HG03139 (cell line): ENCODE measurements at regions not wholly inside any gene's neighbourhood (a gene's known extent, or its start where the extent isn't known, plus 50 kb on each side); places are given as distances from the start of the nearest gene placed in this dataset.

Source experiments
- ATAC-seq: cut with Tn5 transposase; IDR thresholded peaks from one replicate; pipeline ENCODE4 v1.9.1; 2021; ENCODE audit not compliant: unreplicated experiment

GRCh38 chr17:14959106-14959648 lies 305.9 kb downstream of the PMP22 start:
- no peak for ATAC-seq

GRCh38 chr17:14953405-14953804 lies 311.7 kb downstream of the PMP22 start:
- no peak for ATAC-seq

GRCh38 chr17:14950686-14951085 lies 314.4 kb downstream of the PMP22 start:
- no peak for ATAC-seq

- no peak for ATAC-seq
Observed at GRCh38 chr17:14950216-14950615, 314.9 kb downstream of the PMP22 start.

DNA sequence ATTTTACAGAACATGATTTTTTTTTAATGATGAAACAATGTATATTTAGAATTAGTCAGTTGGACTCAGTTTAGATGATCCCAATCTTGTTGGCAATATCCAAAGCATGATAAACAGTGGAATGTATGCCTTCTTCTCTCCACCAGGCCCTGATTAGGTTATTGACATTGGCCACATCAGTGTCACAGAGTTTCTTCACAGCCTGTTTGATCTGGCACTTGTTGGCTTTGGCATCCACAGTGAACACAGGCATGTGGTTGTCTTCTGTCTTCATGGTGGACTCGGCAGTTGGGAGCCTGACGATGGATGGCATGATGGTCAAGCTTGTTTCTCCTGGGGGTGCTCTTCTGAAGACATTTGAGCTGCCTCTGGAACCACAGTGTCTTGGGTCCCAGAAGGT lies 317.5 kb downstream of the PMP22 start:
- ATAC-seq, result no peak

DNA sequence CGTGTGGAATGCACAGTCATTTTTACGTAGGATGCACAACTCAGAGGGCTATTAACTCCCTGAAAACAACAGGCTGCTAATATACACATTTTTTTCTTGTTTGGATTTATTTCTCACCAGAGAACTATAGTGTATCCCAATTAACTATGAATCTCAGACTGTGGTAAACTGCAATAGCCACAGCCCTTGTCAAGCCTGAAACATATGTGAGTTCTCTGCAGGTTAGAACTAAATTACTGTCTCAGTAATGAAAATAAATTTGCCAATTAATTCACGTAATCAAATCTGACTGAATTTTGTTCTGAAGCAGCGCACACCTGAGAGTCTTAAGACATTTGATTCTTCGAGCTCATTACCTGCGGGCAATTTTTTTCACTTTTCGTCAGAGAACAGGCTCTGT lies 318.6 kb downstream of the PMP22 start:
- no peak for ATAC-seq

- no peak for ATAC-seq
Observed at GRCh38 chr17:14942526-14943190, 322.5 kb downstream of the PMP22 start.

GRCh38 chr17:14940938-14941265 lies 324.2 kb downstream of the PMP22 start:
- ATAC-seq, result no peak

DNA sequence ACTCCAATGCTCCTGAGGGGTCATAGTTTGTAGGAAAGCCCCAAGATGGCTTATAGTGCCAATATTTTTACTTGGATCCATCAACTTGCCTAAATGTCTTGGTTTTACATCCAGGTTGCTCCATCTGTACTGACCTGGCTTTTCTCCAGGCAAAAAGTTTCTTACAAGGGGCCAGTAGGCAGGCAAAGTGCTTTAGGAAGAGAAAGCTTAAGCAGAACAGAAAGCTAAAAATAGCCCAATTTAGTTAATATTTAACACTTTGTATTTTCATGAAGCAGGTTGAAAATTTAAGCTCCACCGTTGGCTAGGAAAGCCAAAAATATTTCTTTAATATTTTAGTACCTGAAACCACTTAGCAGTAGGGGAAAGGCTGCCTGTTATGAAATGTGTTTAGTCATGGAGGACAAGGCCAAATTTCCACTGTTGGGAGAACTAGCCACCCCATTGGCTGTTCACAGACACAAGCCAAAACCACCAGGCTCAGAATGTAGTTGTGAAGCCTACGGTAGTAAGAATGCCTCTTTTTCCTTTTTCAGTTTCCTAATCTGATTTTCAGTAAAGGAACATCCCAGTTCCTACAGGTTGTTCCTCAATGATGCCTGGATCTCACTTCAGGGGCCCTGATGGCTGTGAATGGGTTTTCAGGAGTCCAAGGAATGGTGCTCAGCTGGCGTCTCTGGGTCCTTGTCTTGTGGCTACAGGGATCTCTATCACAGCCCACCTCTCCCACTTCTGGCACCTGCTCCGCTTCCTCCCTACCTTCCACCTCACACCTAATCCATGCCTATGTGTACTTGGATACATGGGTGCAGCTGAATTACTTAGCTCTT lies 324.8 kb downstream of the PMP22 start:
- no peak for ATAC-seq

GRCh38 chr17:14935845-14936485 lies 329.2 kb downstream of the PMP22 start:
- no peak for ATAC-seq

GRCh38 chr17:14935139-14935841 lies 329.8 kb downstream of the PMP22 start:
- ATAC-seq, result no peak

- no peak for ATAC-seq
Observed at GRCh38 chr17:14933676-14934075, 331.4 kb downstream of the PMP22 start.

DNA sequence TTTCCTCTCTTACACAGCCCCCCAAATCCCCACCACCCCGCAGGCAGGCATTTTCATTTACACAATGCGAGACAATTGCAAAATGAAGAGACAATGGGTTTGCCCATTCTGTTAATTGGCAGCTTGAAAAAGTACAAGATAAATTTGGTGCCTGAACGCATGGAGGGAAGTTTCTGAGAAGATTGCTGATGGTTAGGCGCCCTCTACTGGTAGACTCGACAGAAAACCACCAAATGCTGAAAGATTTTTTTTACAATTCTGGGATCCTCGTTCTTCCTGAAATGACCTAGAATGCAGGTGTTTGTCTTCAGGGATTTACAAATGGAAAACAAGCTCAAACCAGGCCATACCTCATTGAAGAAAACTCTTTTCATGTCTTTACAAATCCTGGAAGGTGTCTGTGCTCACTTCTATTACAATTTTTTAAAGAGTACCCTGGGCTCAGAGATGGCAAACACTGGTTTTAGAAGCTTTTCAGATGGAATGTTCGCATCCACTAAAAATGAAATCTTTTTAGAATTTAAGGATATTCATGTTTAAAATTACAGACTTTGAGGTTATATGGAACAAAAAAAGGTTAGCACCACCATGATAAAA lies 338.5 kb downstream of the PMP22 start:
- ATAC-seq, result no peak

- ATAC-seq, result no peak
Observed at GRCh38 chr17:14926073-14926472, 339.1 kb downstream of the PMP22 start.

DNA sequence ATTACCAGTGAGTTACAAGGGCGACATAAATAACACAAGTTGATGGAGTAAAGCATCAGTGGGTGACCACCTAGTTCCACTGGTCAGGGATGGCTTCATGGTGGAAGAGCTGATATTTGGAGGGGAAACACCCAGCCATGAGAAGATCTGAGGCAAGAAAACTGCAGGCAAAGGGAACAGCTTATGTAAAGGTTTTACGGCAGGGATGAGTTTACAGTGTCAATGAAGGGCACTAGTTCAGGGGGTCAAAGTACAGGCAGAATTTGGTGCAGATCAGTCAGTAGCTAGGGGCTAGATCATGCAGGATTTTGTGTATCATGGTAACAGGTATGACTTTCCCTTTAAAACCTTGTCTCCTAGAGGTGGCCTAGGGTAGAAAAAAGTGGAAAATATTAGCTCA lies 339.6 kb downstream of the PMP22 start:
- no peak for ATAC-seq

GRCh38 chr17:14923981-14924380 lies 341.1 kb downstream of the PMP22 start:
- no peak for ATAC-seq

DNA sequence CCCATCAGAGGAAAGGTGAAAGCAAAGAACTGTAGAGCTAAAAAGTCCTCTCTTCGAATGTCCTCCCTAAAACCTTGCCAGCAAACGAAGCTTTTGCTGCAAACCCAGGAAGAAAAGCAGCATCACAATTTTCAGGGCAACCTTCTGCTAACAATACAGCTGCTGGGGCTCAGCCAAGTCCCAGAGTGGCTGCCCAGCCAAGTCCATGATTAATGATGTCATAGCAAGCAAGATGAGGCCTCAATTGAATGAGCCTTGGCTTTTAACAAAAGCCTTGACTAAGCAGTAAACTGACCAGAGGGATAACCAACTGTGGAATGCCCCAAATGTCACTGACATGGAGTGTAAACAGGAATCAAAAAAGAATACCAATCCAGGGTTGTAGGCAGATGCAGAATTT lies 342.7 kb downstream of the PMP22 start:
- no peak for ATAC-seq

GRCh38 chr17:14921936-14922335 lies 343.2 kb downstream of the PMP22 start:
- ATAC-seq, result no peak

- no peak for ATAC-seq
Observed at GRCh38 chr17:14919631-14920213, 345.4 kb downstream of the PMP22 start.

DNA sequence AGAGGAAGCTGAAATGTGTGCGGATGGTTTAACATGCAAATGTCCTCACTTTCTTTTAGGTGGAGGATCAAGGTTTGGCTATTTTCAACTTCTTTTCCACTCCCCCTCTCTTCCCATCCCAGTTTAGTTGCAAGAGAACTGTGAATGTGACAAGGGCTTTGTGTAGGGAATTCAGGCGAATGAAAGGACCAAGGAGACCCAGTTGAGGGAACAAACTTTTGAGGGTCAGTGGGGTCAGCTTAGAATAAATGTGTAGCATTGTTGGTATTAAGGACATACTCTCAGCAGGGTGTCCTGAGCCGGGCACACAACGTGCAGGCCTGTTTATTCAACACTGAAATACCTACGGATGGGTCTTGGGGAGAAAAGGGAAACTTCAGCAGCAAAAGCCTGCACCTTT lies 346.0 kb downstream of the PMP22 start:
- ATAC-seq, result no peak

DNA sequence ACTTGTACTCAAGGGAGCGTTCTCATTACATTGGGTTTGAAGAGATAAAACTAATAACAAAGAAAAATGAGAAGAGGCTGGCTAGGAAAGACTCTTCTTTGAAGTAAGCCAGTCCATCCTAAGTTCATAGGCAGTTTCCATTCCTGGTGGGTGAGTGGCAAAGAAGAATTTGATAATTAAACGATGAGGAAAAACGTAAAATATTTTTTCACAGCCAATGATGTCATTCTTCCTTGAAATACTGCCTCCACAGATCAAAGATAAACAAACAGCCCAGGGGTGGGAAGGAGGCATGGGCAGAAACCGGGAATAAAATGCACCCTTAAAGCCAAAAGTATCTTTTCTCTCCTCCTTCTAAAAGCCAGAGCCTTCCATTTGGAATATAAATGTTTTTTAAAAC lies 346.6 kb downstream of the PMP22 start:
- no peak for ATAC-seq
